ENCODE measurements at regions not wholly inside any gene's neighbourhood (a gene's known extent, or its start where the extent isn't known, plus 50 kb on each side); places are given as distances from the start of the nearest gene placed in this dataset.

GRCh38 chr4:137029026-137029425 lies 503.3 kb downstream of the PCDH18 start:
- intact Hi-C loops (cut with DNase I; ENCODE audit: low total_unique reads): no loop called here
- TF ChIP-seq POLR2A (IDR thresholded peaks at IDR 0.05) (no peak), CTCF (IDR thresholded peaks at IDR 0.05) (no peak)

GRCh38 chr4:137025484-137026059 lies 506.7 kb downstream of the PCDH18 start:
- Histone ChIP-seq H3K27ac (no peak overlapping the region), H3K9me3 (no peaks in the 10 kb centered on the region), H3K27me3 (no peaks in the 10 kb centered on the region), H3K4me3 (no peak overlapping the region), H3K36me3 (no peaks in the 10 kb centered on the region), H3K4me1 (no peaks in the 10 kb centered on the region)
- no peak for DNase-seq
- intact Hi-C loops (cut with DNase I; ENCODE audit: low total_unique reads): no loop called here
- TF ChIP-seq POLR2A (IDR thresholded peaks at IDR 0.05) (no peak), CTCF (IDR thresholded peaks at IDR 0.05) (no peak)

More at GRCh38 chr4:137029026-137029425, 503.3 kb downstream of the PCDH18 start:
- Histone ChIP-seq H3K4me1 (no peaks in the 10 kb centered on the region), H3K27me3 (no peaks in the 10 kb centered on the region), H3K4me3 (no peak overlapping the region), H3K9me3 (no peaks in the 10 kb centered on the region), H3K36me3 (no peaks in the 10 kb centered on the region), H3K27ac (no peak overlapping the region)
- DNase-seq: no peak

- Histone ChIP-seq H3K27ac (no peak overlapping the region), H3K4me3 (no peak overlapping the region), H3K36me3 (no peaks in the 10 kb centered on the region), H3K4me1 (no peaks in the 10 kb centered on the region), H3K27me3 (peaks cover 0 to 6% of the 10 kb centered on the region in 2 donors), H3K9me3 (no peaks in the 10 kb centered on the region)
- intact Hi-C loops (cut with DNase I; ENCODE audit: low total_unique reads): no loop called here
- TF ChIP-seq CTCF (IDR thresholded peaks at IDR 0.05): no peak
- no peak for TF ChIP-seq POLR2A (IDR thresholded peaks at IDR 0.05)
- no peak for DNase-seq
Measured at GRCh38 chr4:137015426-137016409, 516.6 kb downstream of the PCDH18 start.

- no peak overlapping the region for H3K4me3 ChIP-seq
- no peak overlapping the region for H3K27ac ChIP-seq
- intact Hi-C loops (cut with DNase I; ENCODE audit: low total_unique reads): no loop called here
- DNase-seq: no peak
- H3K36me3 ChIP-seq: no peaks in the 10 kb centered on the region
- H3K9me3 ChIP-seq: no peaks in the 10 kb centered on the region
- TF ChIP-seq POLR2A (IDR thresholded peaks at IDR 0.05) (no peak), CTCF (IDR thresholded peaks at IDR 0.05) (no peak)
- no peaks in the 10 kb centered on the region for H3K4me1 ChIP-seq
- H3K27me3 ChIP-seq: no peaks in the 10 kb centered on the region
Measured at GRCh38 chr4:137000432-137000831, 531.9 kb downstream of the PCDH18 start.

GRCh38 chr4:136992032-136992431 lies 540.3 kb downstream of the PCDH18 start:
- TF ChIP-seq POLR2A (IDR thresholded peaks at IDR 0.05) (no peak), CTCF (IDR thresholded peaks at IDR 0.05) (no peak)
- no peaks in the 10 kb centered on the region for H3K36me3 ChIP-seq

More at GRCh38 chr4:136992032-136992431, 540.3 kb downstream of the PCDH18 start:
- Histone ChIP-seq H3K4me1 (no peaks in the 10 kb centered on the region), H3K27ac (no peak overlapping the region), H3K4me3 (no peak overlapping the region), H3K27me3 (no peaks in the 10 kb centered on the region), H3K9me3 (no peaks in the 10 kb centered on the region)
- intact Hi-C loops (cut with DNase I; ENCODE audit: low total_unique reads): no loop called here
- DNase-seq: no peak
